Hepatic stellate cell (primary cell): ENCODE measurements at regions not wholly inside any gene's neighbourhood (a gene's known extent, or its start where the extent isn't known, plus 50 kb on each side); places are given as distances from the start of the nearest gene placed in this dataset.
A peak's percentile ranks its signal among the peaks of the same experiment; 100 is the strongest.
"Not testable (repeated sequence)": the region's sequence is repeated elsewhere in the genome, so short reads cannot be mapped to it uniquely, and the experiment has no call there.

Source experiments
- DNase-seq: peaks from one replicate; pipeline ENCODE4 v3.0.0; 2011; ENCODE audit warnings: low spot score

- no peak for DNase-seq
Observed at GRCh38 chr16:86344586-86344871, 165.8 kb upstream of the FOXF1 start.

- no peak for DNase-seq
Observed at GRCh38 chr16:86344881-86345280, 165.4 kb upstream of the FOXF1 start.

- no peak for DNase-seq
Observed at GRCh38 chr16:86345516-86345915, 164.8 kb upstream of the FOXF1 start.

GRCh38 chr16:86346034-86346433, 164.3 kb upstream of the FOXF1 start:
- DNase-seq: no peak

- no peak for DNase-seq
Observed at GRCh38 chr16:86347090-86347489, 163.2 kb upstream of the FOXF1 start.

- DNase-seq: no peak
Observed at GRCh38 chr16:86347916-86348555, 162.3 kb upstream of the FOXF1 start.

- no peak for DNase-seq
Observed at GRCh38 chr16:86349338-86349900, 160.9 kb upstream of the FOXF1 start.

GRCh38 chr16:86350289-86350688, 160.0 kb upstream of the FOXF1 start:
- DNase-seq: no peak

- no peak for DNase-seq
Observed at GRCh38 chr16:86351041-86351784, 159.1 kb upstream of the FOXF1 start.

- not testable (repeated sequence) for DNase-seq
Observed at GRCh38 chr16:86351785-86352139, 158.6 kb upstream of the FOXF1 start.

GRCh38 chr16:86353148-86353547, 157.2 kb upstream of the FOXF1 start:
- DNase-seq: no peak

- no peak for DNase-seq
Observed at GRCh38 chr16:86353948-86354347, 156.4 kb upstream of the FOXF1 start.

- no peak for DNase-seq
Observed at GRCh38 chr16:86354641-86355513, 155.4 kb upstream of the FOXF1 start.

GRCh38 chr16:86355531-86355930, 154.8 kb upstream of the FOXF1 start:
- peak; percentile 59 for DNase-seq

- DNase-seq: no peak
Observed at GRCh38 chr16:86355951-86356350, 154.4 kb upstream of the FOXF1 start.

- no peak for DNase-seq
Observed at GRCh38 chr16:86356804-86357203, 153.5 kb upstream of the FOXF1 start.

- no peak for DNase-seq
Observed at GRCh38 chr16:86357303-86357702, 153.0 kb upstream of the FOXF1 start.

- no peak for DNase-seq
Observed at GRCh38 chr16:86357950-86358349, 152.4 kb upstream of the FOXF1 start.

GRCh38 chr16:86359571-86359970, 150.8 kb upstream of the FOXF1 start:
- DNase-seq: no peak

GRCh38 chr16:86362155-86362849, 148.0 kb upstream of the FOXF1 start:
- DNase-seq: no peak

GRCh38 chr16:86363057-86363490, 147.3 kb upstream of the FOXF1 start:
- peak; percentile 88 for DNase-seq
